Sciatic nerve (tissue), 2 donors: ENCODE measurements at regions not wholly inside any gene's neighbourhood (a gene's known extent, or its start where the extent isn't known, plus 50 kb on each side); places are given as distances from the start of the nearest gene placed in this dataset.
"Not testable (repeated sequence)": the region's sequence is repeated elsewhere in the genome, so short reads cannot be mapped to it uniquely, and the experiment has no call there.

Experiments used
- ATAC-seq: fragments of 200-7000 bp; cut with Tn5 transposase; one replicate; pipeline ENCODE4 v1.9.1; 2020; ENCODE audit warnings: mild to moderate bottlenecking, moderate library complexity
- DNase-seq: peaks from one replicate; pipeline ENCODE4 v3.0.0-alpha.2; 2020; ENCODE audit warnings: low spot score
- intact Hi-C: fragments of 100-400 bp; cut with DNase I; formaldehyde crosslinking; loops from one replicate; pipeline ENCODE4 v1.14.2; 2022
- donor health status: DM: no; HTN: no; CAD: no.
- donor health status: DM: no; HTN: no; CAD: no.

DNA sequence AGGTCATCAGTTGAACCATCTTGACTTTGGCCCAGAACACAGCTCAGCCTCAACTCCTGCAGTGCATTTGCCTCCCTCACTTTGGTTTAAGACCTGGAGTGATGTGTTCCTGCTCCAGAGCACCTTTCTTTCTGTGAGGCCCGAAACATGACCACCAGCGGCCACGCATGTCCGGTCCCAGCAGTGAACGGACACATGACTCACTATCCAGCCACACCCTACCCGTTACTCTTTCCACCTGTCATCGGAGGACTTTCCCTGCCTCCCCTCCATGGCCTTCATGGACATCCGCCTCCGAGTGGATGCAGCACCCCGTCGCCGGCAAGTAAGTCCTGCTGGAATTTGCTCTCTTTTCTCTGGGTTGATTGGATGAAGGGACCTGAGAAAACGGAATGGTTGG, 253.8 kb upstream of the RARB start:
- DNase-seq = no peak
- intact Hi-C loops = no loop called here
- ATAC-seq = no peak

DNA sequence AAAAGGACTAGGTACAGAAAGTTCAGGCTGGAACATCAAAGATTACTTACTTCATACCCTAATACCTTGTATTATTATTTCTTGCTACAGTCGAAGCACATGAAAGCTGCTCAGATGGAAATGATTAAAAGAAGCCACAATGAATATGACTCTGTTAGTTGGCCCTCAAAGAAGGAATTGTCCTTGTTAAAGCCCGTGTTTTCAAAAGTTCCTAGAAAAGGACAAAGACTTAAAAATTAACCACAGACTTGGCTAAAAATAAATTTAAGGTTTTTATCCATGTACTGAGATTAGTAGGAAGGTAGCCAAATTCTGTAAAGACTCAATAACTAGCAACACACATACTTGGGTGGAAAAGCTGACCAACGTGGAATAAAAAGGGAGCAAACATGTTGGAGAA, 251.0 kb upstream of the RARB start:
- ATAC-seq = peak; percentile 76
- no peak for DNase-seq
- intact Hi-C loops = no loop called here

DNA sequence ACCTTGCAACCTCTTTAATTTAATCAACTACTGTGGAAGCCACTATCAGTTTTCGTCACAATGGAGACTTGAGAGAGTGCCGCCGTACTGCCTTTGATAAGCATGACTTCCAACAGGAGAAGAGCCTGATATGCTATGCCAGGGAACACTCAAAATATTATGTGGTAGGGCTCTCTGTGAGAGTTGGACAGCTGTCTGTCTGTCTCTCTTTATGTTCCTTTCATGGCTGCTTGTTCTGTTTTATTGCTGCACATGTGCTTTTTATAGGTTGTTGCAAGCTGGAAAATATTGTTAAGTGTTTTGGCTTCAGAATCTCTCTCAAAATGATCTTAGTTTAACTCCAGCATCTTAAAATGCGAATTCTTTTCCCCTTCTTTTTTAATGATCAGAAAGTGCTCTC, 249.4 kb upstream of the RARB start:
- no peak for ATAC-seq
- intact Hi-C loops = no loop called here
- DNase-seq = no peak

DNA sequence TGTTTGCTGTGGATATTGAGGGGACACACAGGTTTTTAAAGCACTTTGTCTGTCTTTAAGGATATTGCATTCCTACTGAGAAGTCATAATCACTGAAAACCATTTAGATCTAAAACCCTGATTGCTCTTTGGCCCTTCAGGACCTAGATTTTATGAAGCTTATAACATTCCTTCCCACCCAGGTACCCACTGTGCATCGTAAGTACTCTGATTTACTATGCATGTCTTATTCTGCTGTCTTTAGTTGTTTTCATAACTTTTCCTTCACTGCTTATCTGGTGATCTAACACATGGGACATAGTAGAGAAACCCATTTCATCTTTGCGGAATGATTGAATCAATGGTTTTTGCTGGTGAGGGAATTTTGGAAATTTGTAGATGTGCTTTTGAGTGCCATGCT, 247.0 kb upstream of the RARB start:
- intact Hi-C loops = no loop called here
- ATAC-seq = no peak

DNA sequence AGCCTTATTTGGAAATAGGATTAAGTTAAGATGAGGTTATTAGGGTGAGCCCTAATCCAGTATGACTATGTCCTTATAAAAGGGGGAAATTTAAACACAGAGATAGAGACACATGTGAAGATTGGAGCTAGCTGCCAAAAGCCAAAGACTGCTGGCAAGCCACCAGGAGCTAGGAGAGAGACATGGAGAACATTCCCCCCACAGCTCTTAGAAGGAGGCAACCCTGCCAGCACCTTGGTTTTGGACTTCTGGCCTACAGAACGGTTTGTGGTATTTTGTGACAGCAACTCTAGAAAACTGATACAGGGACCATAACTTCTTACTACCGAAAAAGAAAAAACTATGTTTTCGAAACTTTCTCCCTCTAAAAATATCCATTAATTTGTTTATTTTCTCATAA, 245.3 kb upstream of the RARB start:
- intact Hi-C loops = no loop called here
- ATAC-seq (no peak), DNase-seq (no peak)

More for the DNA sequence above, 247.0 kb upstream of the RARB start:
- no peak for DNase-seq

DNA sequence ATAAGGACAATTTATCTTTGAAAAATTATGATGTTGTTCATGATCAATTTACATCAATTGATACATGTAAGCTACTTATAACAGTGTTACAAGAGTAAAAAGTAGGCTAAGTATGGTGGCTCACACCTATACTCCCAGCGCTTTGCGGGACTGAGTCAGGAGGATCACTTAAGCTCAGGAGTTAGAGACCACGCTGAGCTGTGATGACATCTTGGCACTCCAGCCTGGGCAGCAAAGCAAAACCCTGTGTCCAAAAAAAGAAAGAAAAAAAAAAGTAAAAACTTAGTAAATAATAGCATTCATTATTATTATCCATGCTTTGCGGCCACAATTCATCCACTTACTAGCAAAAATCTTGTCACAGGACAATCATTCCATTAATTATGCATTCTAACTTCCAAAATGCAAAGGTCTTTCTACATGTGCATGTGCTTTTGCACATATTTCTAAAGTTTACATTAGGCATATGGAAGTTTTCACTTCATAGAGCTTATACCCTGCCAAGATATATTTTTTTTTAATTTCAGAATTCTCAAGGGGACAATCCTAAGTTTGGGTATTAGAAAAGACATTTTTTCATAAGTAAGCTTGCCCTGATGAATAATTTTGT, 243.3 kb upstream of the RARB start:
- intact Hi-C loops = no loop called here
- no peak for DNase-seq
- ATAC-seq = no peak

DNA sequence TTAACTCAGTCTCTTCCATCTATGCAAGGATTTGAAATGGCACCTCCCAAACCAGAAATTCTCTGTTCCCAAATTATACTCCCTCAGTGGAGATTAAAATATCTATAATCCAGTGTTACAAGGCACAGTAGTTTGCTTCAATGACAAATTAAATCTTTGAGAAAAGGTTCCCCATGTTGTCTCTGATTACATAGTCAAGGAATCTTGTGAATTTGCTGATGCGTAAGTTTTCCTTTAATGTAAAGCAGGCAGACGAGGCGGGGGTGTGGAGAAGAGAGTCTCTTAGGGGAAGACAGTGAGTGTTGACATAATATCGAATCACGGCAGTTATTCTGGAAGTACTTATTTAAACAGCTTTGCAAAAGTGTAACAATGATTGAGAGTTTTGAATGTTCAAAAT, 236.4 kb upstream of the RARB start:
- intact Hi-C loops = no loop called here
- DNase-seq (no peak), ATAC-seq (no peak)

DNA sequence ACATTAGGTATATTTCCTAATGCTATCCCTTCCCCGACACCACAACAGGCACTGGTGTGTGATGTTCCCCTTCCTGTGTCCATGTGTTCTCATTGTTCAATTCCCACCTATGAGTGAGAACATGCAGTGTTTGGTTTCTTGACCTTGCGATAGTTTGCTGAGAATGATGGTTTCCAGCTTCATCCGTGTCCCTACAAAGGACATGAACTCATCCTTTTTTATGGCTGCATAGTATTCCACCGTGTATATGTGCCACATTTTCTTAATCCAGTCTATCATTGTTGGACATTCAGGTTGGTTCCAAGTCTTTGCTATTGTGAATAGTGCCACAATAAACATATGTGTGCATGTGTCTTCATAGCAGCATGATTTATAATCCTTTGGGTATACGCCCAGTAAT, 228.5 kb upstream of the RARB start:
- intact Hi-C loops, DNase-seq, ATAC-seq: not testable (repeated sequence)

DNA sequence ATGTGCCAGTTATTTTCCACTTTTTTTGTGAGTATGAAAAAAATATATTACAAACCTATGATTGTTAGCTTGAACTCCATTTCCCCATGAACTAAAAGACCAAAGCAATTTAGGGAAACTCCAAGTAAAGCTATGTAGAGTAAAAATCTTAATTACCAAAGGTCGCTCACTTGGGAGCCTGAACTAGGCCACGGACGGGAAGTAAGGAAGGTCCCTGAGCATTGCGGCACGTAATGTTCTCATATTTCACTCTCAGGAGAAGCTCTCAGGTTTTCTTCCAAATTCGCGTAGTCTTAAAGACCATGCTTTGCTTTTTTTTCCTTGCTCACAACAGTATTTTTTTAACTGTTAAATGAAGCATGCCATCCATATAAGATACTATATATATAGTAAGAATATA, 215.3 kb upstream of the RARB start:
- ATAC-seq (no peak), DNase-seq (no peak)
- intact Hi-C loops = no loop called here

DNA sequence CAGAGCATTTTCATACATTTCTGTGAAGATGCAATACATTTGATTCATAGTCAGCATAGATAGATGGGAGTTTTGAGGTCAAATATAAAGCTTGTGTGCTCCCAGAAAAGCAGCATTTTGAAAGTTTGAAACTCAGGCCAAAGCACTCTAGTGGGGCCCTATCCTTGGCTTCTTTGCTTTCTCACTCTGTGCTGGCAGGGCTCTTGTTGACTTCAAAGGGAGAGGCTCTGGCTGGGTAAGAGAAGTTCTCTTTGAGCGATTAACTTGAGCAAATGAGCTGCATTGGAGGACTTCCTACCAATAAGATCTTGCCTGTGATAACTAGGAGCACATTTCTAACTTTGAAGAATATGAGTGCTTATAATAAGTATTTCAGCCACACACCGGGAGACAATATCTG, 214.0 kb upstream of the RARB start:
- intact Hi-C loops = no loop called here
- ATAC-seq (no peak), DNase-seq (no peak)

DNA sequence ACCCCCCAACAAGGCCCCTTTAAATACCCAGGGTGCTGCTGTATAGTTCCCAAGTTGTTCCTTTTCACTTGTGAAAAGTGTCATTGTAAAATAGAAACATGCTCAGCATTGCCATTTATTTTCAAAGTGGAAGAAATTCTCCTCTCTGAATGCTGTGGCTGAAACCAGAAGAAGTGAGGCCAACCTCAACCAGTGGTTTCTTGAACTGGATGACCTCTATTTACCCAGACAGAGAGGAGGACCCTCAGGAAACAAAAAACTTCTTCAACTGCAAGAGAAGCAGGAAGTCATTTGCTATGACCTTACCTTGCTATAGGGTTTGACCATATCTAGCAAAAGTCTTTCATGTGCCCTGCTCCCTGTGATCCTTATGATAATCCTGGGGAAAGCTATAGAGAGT, 209.7 kb upstream of the RARB start:
- intact Hi-C loops = no loop called here
- DNase-seq = no peak
- ATAC-seq = no peak

DNA sequence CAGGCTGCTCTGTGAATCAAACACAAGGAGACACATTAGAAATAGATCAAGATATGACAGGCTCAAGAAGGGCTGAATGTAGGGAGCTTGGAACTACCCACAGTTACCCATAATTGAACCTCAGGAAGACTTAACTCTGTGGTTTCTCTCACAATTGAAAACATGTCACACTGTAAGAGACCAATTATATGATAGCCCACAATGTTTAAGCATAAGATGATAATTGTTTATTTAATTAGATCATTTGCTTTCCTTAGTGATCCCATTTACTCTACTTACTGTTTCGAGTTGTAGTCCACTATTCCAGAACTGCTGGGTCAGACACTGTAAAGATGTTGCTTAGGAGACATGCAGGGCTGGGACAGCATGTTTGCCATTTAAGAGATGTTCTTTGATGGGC, 201.3 kb upstream of the RARB start:
- intact Hi-C loops = no loop called here
- DNase-seq (no peak), ATAC-seq (no peak)

DNA sequence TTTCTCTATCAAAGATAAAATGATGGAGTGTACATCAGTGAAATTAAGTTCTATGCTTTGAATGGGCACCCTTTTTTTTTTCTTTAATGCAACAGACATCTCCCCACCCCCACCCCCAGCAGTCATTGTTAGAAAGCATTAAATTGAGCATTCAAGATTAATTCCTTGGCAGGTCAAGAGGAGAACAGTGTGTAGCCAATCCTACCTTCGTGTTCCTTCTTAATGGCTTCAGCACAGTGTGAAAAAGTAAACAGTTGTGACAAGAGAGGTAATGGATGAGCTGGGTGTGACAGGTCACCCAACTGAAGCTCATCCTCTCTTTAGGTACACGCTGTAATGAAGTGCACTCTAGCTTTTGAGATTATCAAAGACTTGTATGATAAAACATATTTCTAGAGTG, 198.5 kb upstream of the RARB start:
- intact Hi-C loops = no loop called here
- no peak for DNase-seq
- no peak for ATAC-seq

DNA sequence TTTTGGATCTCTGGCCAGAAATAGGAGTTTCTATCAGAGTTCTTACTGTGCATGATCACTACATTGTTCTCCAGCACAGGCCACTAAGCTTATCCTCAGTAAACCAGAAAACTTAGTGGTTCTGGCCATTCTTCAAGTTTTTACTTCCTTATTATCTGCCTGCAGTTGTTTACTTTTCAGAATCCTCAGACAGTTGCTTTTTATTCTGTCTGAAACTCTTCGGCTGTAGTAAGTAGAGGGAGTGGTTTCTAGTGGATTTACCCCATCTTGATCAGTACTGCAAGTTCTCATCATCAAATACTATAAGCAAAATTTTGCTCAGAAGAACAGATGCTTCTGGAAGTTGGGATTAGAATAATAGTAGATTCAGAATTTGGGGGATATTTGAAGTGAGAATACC, 193.0 kb upstream of the RARB start:
- ATAC-seq (no peak), DNase-seq (no peak)
- intact Hi-C loops = no loop called here

DNA sequence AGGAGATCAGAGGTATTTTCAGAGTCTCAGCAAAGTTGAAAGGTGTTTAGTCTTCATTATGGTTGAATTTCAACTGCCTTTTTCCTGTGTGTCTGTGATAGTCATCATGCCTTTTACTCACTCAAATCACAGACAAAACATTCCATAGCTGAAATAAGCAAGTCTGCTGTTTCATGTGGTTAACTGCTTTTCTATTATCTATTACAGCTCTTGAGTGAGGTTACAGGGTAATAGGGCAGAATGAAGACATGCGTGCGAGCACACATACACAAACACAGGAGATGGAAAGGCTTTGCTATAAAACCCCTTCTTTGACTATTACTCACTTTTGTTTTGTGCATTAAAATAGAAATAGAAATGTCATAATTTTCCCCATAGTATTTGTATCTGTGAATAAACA, 192.6 kb upstream of the RARB start:
- ATAC-seq (no peak), DNase-seq (no peak)
- intact Hi-C loops = no loop called here

DNA sequence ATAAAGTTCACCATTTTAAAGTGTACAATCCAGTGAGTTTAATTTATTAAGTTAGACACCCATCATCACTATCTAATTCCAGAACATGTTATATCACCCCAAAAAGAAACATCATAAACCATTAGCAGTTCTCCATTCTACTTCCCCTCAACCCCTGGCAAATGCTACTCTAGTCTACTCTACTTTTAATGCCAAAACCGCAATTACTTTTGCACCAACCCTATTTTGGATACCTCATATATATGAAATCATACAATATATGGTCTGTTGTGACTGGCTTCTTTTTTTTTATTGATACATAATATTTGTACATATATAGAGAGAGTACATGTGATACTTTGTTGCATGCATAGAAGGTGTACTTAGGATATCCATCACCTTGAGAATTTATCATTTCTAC, 190.5 kb upstream of the RARB start:
- intact Hi-C loops = no loop called here
- ATAC-seq = no peak

DNA sequence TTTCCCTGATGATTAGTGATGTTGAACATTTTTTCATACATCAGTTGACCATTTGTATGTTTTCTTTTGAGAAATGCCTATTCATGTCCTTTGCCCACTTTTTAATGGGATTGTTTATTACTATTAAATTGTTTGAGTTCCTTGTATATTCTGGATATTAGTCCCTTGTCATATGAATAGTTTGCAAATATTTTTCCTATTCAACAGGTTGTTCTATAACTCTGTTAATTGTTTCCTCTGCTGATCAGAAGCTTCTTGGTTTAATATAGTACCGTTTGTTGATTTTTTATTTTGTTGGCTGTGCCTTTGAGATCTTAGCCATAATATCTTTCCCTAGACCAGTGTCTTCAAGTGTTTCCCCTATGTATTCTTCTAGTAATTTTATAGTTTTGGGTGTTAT, 189.0 kb upstream of the RARB start:
- DNase-seq = no peak
- intact Hi-C loops = no loop called here
- no peak for ATAC-seq

More for the DNA sequence above, 190.5 kb upstream of the RARB start:
- no peak for DNase-seq

DNA sequence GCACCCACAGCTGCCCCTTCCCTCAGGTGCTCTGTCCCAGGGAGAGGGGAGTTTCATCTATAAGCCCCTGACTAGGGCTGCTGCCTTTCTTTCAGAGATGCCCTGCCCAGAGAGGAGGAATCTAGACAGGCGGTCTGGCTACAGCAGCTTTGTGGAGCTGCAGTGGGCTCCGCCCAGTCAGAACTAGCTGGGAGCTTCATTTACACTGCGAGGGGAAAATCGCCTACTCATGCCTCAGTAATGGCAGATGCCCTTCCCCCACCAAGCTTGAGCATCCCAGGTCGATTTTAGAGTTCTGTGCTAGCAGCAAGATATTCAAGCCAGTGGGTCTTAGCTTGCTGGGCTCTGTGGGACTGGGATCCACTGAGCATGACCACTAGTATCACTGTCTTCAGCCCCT, 181.2 kb upstream of the RARB start:
- no peak for DNase-seq
- intact Hi-C loops = no loop called here
- no peak for ATAC-seq

DNA sequence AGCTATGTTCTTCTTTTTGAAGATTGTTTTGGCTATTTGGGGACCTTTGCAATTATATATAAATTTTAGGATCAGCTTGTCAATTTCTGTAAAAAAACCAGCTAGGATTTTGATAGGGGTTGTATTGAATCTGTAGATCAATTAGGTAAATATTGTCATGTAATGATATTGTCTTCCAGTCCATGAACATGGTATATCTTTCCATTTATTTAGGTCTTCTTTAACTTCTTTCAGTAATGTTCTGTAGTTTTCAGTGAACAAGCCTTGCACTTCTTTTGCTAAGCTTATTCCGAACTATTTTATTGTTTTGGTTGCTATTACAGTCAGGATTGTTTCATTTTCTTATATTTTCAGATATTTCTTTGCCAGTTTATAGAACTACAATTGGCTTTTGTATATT, 175.8 kb upstream of the RARB start:
- ATAC-seq (no peak), DNase-seq (no peak)
- intact Hi-C loops = no loop called here

DNA sequence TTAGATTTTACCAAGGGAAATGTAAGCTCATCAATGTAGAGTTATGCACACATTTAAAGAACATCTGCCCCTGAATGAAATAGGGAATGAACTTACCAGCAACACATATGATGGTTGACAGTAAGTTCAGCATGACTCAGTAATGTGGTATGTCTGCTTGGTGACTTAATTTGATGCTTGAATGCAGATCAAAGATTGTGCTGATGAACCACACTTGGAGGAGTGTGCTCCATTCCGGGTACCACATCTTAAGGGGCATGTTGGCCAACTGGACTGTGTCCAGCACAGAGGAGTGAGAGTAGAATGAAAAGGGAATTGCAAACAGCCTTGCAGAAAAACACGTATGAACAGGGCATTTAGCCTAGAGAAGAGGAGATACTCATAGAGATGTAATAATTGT, 171.0 kb upstream of the RARB start:
- ATAC-seq (no peak), DNase-seq (no peak)
- intact Hi-C loops = no loop called here

DNA sequence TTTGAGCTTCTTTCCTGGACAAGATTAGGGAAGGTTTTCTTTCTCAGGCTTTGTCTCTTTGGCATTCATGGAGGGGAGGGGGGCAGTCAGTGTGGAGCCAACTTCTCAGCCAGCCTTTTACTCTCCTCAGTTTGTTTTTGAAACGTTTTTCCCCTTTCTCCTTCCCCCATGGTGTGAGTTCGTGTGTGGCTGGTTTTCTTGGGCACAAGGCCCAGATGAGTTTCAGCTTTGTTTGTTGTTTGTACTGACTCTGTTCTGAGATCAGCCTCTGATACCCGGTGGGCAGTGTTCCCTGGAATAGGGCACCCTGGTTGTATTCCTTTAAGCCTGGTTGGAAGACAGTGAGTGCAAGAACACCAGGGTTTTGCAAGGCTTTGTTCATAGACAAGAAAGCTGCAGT, 168.2 kb upstream of the RARB start:
- intact Hi-C loops = no loop called here
- DNase-seq (no peak), ATAC-seq (peak; percentile 44)

DNA sequence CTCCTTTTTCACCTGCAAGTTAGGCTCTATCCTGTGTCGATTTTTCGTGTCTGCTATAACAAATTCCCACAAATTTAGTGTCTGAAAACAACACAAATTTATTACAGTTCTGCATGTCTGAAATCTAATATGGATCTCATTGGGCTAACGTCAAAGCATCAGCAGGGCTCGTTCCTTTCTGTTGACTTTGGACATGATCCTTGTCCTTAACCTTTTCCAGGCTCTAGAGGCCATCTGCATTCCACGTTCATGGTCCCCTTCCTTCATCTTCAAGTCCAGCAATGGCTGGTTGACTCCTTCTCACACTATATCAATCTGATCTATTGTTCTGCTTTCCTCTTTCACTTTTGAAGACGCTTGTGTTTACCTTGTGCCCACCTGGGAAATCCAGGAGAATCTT, 165.7 kb upstream of the RARB start:
- no peak for DNase-seq
- ATAC-seq = no peak
- intact Hi-C loops = no loop called here
